Activated T-helper 1 cell treated with anti-CD3 and anti-CD28 coated beads, Interleukin-12 subunit alpha, Interleukin-12 subunit beta, Interleukin-2, Interleukin-4 antibody, amounts not matched to agents 30 ng/mL and 10 ng/mL and 1 ng/mL, durations not matched to agents 14 hours and 24 hours and 36 hours (primary cell): ENCODE measurements at regions not wholly inside any gene's neighbourhood (a gene's known extent, or its start where the extent isn't known, plus 50 kb on each side); places are given as distances from the start of the nearest gene placed in this dataset.

Experiments used
- DNase-seq: peaks from one replicate; pipeline ENCODE4 v3.0.0; 2021; ENCODE audit warnings: low spot score
- H3K27ac Mint-ChIP-seq: one replicate; pipeline ENCODE4 v1.8.0; 2021; ENCODE audit warnings: mild to moderate bottlenecking, mixed read lengths
- H3K27me3 Mint-ChIP-seq: one replicate; pipeline ENCODE4 v1.8.0; 2022; ENCODE audit warnings: mild to moderate bottlenecking, moderate library complexity, mixed read lengths; ENCODE audit not compliant: insufficient read depth
- H3K36me3 Mint-ChIP-seq: one replicate; pipeline ENCODE4 v1.8.0; 2021; ENCODE audit warnings: low read depth, mixed read lengths
- H3K4me1 Mint-ChIP-seq: one replicate; pipeline ENCODE4 v1.8.0; 2021; ENCODE audit warnings: low read depth, mixed read lengths
- H3K4me3 Mint-ChIP-seq: one replicate; pipeline ENCODE4 v1.8.0; 2021; ENCODE audit warnings: mild to moderate bottlenecking, moderate library complexity, mixed read lengths
- H3K9me3 Mint-ChIP-seq: one replicate; pipeline ENCODE4 v1.8.0; 2021; ENCODE audit warnings: mixed read lengths
- intact Hi-C: fragments of 100-400 bp; cut with micrococcal nuclease; formaldehyde crosslinking; loops from one replicate; pipeline ENCODE4 v1.15.1; 2024

GRCh38 chr12:111287125-111287900 lies 81.6 kb downstream of the PHETA1 start:
- no peak overlapping the region for H3K27ac Mint-ChIP-seq
- no peak for DNase-seq

DNA sequence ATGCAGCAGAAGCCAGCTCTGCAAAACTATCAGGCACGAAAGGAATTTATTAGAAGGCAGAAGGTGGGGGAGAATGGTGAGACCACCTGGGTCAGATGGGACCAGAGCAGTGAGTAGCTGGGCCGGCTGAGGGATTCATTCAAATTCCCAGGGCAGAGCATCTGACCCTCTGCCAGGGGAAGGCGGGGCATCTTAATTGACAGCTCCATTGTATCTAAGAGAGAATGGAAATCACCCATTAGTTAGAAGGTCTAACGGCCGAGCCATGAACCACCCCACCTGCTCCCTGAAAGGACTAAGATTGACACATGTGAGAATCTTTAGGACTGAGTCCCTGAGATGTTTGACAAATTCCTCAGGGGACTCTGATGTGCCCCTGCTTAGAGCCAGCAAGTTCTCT lies 83.7 kb downstream of the PHETA1 start:
- no peak overlapping the region for H3K4me3 Mint-ChIP-seq
- DNase-seq: no peak
- H3K4me1 Mint-ChIP-seq: no peaks in the 10 kb centered on the region
- intact Hi-C loops: no loop called here
- peaks cover 12% of the 10 kb centered on the region for H3K9me3 Mint-ChIP-seq
- no peaks in the 10 kb centered on the region for H3K27me3 Mint-ChIP-seq
- no peak overlapping the region for H3K27ac Mint-ChIP-seq
- H3K36me3 Mint-ChIP-seq: no peaks in the 10 kb centered on the region

More at GRCh38 chr12:111287125-111287900, 81.6 kb downstream of the PHETA1 start:
- Mint-ChIP-seq H3K27me3 (no peaks in the 10 kb centered on the region), H3K4me1 (no peaks in the 10 kb centered on the region), H3K9me3 (peaks cover under 1% of the 10 kb centered on the region), H3K4me3 (no peak overlapping the region), H3K36me3 (no peaks in the 10 kb centered on the region)
- intact Hi-C loops: no loop called here

DNA sequence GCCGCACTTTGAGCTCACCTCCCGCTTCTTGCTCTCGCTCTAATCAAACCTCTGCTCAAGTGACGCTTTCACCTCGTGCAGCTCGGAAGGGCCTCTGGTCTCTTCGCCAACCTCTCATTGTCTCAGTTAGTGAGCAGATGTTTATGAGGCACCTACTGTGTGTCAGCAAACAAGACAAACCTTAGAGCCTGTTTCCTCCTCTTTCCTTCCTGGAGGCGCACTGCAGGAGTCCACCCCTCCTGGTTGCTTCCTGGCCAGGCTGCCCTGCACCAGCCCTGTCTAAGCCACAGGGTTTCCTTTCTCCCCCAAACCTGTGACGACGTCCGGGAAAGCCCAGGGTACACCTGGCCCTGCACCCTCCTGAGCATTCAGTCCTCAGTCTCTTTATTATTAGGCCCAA lies 84.2 kb downstream of the PHETA1 start:
- Mint-ChIP-seq H3K4me1 (no peaks in the 10 kb centered on the region), H3K9me3 (peaks cover 12% of the 10 kb centered on the region), H3K27me3 (no peaks in the 10 kb centered on the region), H3K4me3 (no peak overlapping the region), H3K27ac (no peak overlapping the region), H3K36me3 (no peaks in the 10 kb centered on the region)
- intact Hi-C loops: no loop called here
- DNase-seq: no peak

DNA sequence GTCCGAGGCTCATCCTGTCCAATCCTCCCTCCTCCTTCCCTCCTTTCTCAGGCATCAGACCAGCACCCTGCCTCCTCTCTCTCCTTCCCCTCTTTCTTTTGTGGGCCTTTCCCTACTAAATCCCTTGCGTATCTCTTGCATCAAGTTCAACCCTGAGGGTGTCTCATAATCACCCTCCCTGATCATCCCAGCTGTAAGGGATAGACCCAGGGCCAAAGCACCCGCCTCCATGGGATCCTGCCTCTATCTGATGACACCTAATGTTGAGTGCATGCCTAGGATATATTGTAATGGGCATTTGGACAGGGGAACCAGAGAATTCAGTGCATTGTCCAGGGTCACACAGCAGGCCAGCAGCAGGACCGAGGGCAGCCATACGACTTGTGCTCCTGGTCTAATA lies 84.9 kb downstream of the PHETA1 start:
- DNase-seq: no peak
- intact Hi-C loops: no loop called here
- Mint-ChIP-seq H3K4me1 (no peaks in the 10 kb centered on the region), H3K27me3 (no peaks in the 10 kb centered on the region), H3K36me3 (no peaks in the 10 kb centered on the region), H3K27ac (no peak overlapping the region), H3K4me3 (no peak overlapping the region), H3K9me3 (peaks cover 18% of the 10 kb centered on the region)

GRCh38 chr12:111283521-111283920 lies 85.4 kb downstream of the PHETA1 start:
- Mint-ChIP-seq H3K27me3 (no peaks in the 10 kb centered on the region), H3K4me3 (no peak overlapping the region), H3K9me3 (peaks cover 20% of the 10 kb centered on the region), H3K4me1 (no peaks in the 10 kb centered on the region), H3K27ac (no peak overlapping the region), H3K36me3 (no peaks in the 10 kb centered on the region)
- no peak for DNase-seq
- intact Hi-C loops: no loop called here

GRCh38 chr12:111277570-111277969 lies 91.3 kb downstream of the PHETA1 start:
- Mint-ChIP-seq H3K27ac (no peak overlapping the region), H3K9me3 (peaks cover 20% of the 10 kb centered on the region), H3K27me3 (no peaks in the 10 kb centered on the region), H3K36me3 (no peaks in the 10 kb centered on the region), H3K4me1 (no peaks in the 10 kb centered on the region), H3K4me3 (no peak overlapping the region)
- intact Hi-C loops: no loop called here
- no peak for DNase-seq

DNA sequence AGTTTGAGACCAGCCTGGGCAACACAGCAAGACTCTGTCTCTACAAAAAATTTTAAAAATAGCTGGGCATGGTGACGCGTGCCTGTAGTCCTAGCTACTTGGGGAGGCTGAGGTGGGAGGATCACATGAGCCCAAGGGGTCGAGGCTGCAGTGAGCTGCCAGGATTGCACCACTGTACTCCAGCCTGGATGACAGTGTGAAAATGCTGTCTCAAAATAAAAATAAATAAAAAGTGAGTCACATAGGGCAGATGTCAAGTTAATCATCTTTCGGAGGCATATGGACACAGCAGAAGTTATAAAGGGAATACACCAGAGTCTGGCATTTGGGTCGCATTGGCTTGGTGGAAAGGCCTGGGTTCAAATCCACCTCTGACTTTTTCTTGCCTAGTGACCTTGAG lies 92.7 kb downstream of the PHETA1 start:
- Mint-ChIP-seq H3K4me1 (no peaks in the 10 kb centered on the region), H3K27ac (no peak overlapping the region), H3K4me3 (no peak overlapping the region), H3K27me3 (no peaks in the 10 kb centered on the region), H3K9me3 (peaks cover 14% of the 10 kb centered on the region), H3K36me3 (no peaks in the 10 kb centered on the region)
- no peak for DNase-seq
- intact Hi-C loops: no loop called here

DNA sequence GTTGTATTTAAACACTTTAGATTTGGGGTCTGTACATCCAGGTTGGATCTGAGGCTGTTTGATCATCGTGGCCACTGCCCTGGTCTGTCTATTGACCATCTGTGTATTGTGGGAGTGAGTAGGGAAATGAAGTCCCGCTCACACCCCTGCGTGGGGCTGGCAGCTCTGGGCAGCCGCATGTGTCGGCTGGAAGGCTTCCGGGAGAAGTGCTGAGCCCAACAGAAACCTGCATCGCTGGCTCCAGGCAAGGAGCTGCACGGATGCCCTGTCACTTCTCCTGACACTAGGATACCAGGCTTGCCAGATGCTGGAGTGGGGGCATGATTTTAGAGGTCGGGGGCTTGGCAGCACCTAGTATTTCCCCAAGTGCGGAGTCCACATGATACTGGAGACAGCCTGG lies 93.6 kb downstream of the PHETA1 start:
- intact Hi-C loops: no loop called here
- Mint-ChIP-seq H3K36me3 (no peaks in the 10 kb centered on the region), H3K9me3 (peaks cover 8% of the 10 kb centered on the region), H3K4me3 (no peak overlapping the region), H3K27me3 (no peaks in the 10 kb centered on the region), H3K4me1 (no peaks in the 10 kb centered on the region), H3K27ac (no peak overlapping the region)
- DNase-seq: no peak

DNA sequence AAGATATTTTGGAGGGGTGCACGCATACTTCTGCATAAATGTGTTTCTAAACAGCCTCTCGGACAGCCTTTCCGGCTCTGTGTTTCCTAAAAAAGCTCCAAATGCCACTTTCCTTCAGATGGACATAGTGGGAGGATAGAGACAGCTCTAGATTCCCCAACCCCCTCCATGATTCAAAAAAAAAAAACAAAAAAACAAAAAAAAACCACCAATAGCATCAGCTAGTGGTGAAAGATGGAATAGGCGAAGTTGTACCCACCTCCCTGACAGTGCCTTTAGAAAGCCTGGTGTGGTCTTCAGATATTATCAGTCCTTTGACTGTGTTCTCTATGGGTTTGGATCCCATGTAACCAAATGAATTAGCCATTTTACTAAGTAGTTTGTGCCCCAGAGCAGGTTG lies 94.1 kb downstream of the PHETA1 start:
- Mint-ChIP-seq H3K36me3 (no peaks in the 10 kb centered on the region), H3K9me3 (peaks cover 8% of the 10 kb centered on the region), H3K27me3 (no peaks in the 10 kb centered on the region), H3K4me1 (no peaks in the 10 kb centered on the region), H3K27ac (no peak overlapping the region), H3K4me3 (no peak overlapping the region)
- intact Hi-C loops: no loop called here
- no peak for DNase-seq

GRCh38 chr12:111271674-111272418 lies 97.0 kb downstream of the PHETA1 start:
- no peaks in the 10 kb centered on the region for H3K36me3 Mint-ChIP-seq
- no peak overlapping the region for H3K4me3 Mint-ChIP-seq
- no peak for DNase-seq
- intact Hi-C loops: no loop called here
- H3K27ac Mint-ChIP-seq: no peak overlapping the region
- H3K4me1 Mint-ChIP-seq: no peaks in the 10 kb centered on the region
- no peaks in the 10 kb centered on the region for H3K9me3 Mint-ChIP-seq
- H3K27me3 Mint-ChIP-seq: no peaks in the 10 kb centered on the region

DNA sequence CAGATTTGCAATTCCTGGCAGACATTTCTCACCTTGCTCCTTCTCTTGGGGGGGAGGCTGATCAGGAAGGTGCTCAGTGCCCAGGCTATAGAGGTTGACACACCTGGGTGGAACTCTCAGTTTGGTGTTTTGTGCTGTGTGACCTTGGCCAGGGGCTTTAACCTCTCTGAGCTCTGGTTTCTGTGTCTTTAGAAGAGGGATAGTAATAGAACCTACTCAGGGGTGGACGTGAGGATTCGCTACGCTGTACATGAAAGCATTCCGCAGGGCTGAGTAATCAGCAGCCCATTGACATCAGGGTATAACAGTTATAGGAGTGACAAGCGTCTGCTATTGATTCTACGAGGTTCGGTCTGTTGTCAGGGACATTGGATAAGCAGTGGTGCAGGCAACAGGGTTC lies 98.1 kb downstream of the PHETA1 start:
- DNase-seq: no peak
- Mint-ChIP-seq H3K9me3 (no peaks in the 10 kb centered on the region), H3K27ac (no peak overlapping the region), H3K4me1 (no peaks in the 10 kb centered on the region), H3K36me3 (no peaks in the 10 kb centered on the region), H3K27me3 (no peaks in the 10 kb centered on the region), H3K4me3 (no peak overlapping the region)
- intact Hi-C loops: no loop called here

GRCh38 chr12:111270239-111270638 lies 98.7 kb downstream of the PHETA1 start:
- Mint-ChIP-seq H3K9me3 (no peaks in the 10 kb centered on the region), H3K27me3 (no peaks in the 10 kb centered on the region), H3K27ac (no peak overlapping the region), H3K4me3 (no peak overlapping the region), H3K36me3 (no peaks in the 10 kb centered on the region), H3K4me1 (no peaks in the 10 kb centered on the region)
- intact Hi-C loops: no loop called here
- no peak for DNase-seq

DNA sequence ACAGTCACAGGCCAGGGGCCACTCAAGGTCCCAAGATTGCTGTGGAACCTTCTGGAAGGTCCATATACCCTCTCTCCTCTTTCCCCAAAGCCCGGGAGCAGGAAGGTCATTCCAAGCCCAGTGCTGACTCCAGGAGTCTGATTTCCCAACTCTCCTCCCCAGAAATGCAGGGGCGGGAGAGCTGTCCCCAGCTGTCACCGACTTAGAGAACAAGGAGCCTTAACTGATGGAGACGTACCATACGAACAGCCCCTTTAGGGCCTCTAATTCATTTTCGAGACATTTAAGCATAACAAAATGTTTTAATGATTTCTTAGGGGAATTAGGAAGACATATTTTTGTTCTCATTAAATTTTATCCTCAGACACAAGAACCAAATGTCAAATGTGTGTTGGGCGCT lies 99.2 kb downstream of the PHETA1 start:
- Mint-ChIP-seq H3K27me3 (no peaks in the 10 kb centered on the region), H3K27ac (no peak overlapping the region), H3K4me3 (no peak overlapping the region), H3K36me3 (no peaks in the 10 kb centered on the region), H3K4me1 (no peaks in the 10 kb centered on the region), H3K9me3 (no peaks in the 10 kb centered on the region)
- intact Hi-C loops: loop anchor here (1.0 kb wide), 1 partner anchor 44 kb away; no protein-coding TSS in a partner anchor
- DNase-seq: no peak
